ENCODE measurements at regions not wholly inside any gene's neighbourhood (a gene's known extent, or its start where the extent isn't known, plus 50 kb on each side); places are given as distances from the start of the nearest gene placed in this dataset.

DNA sequence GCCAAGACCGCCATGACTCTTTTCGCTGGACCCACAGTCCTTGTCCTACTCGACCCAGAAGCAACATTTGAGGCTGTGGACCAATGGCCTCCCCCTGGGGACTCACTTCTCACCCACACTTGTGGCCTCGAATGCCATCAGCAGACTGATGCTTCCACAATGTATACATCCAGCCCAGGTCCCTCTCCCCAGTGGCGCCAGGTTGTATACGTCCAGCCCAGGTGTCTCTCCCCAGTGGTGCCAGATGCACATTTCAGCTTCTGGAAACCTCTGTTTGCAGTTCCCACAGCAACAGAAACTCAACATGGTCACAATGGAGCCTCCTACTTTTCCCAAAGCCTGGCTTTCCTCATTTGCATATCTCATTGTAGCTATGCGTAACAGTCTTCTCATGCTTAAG, 210.5 kb upstream of the RNF32 start:
- no peak for TF ChIP-seq RAD21 (IDR thresholded peaks at IDR 0.05; ENCODE audit: low read depth)
- TF ChIP-seq TAF1 (IDR thresholded peaks at IDR 0.05; ENCODE audit: low read depth) = no peak
- TF ChIP-seq, protein P1, sequence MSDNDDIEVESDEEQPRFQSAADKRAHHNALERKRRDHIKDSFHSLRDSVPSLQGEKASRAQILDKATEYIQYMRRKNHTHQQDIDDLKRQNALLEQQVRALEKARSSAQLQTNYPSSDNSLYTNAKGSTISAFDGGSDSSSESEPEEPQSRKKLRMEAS (IDR thresholded peaks at IDR 0.05) = no peak
- TF ChIP-seq TEAD4 (IDR thresholded peaks at IDR 0.05) = no peak
- TF ChIP-seq ZBTB7A (IDR thresholded peaks at IDR 0.05; ENCODE audit: low read depth) = no peak
- no peak for TF ChIP-seq REST (IDR thresholded peaks at IDR 0.05; ENCODE audit: low read depth)
- no peak for TF ChIP-seq CEBPB (IDR thresholded peaks at IDR 0.05)
- TF ChIP-seq EGR1 (IDR thresholded peaks at IDR 0.05) = no peak
- TF ChIP-seq NFIC (IDR thresholded peaks at IDR 0.05) = no peak
- no peak for TF ChIP-seq EP300 (IDR thresholded peaks at IDR 0.05; ENCODE audit: borderline replicate concordance)
- TF ChIP-seq YY1 (IDR thresholded peaks at IDR 0.05; ENCODE audit: low read depth) = no peak
- no peak for TF ChIP-seq TCF12 (IDR thresholded peaks at IDR 0.05; ENCODE audit: low read depth)
- TF ChIP-seq USF1 (IDR thresholded peaks at IDR 0.05) = no peak
- no peak for TF ChIP-seq FOXM1 (IDR thresholded peaks at IDR 0.05; ENCODE audit: borderline replicate concordance, low read depth)
- no peak for TF ChIP-seq CREB1 (IDR thresholded peaks at IDR 0.05; ENCODE audit: low read depth)

DNA sequence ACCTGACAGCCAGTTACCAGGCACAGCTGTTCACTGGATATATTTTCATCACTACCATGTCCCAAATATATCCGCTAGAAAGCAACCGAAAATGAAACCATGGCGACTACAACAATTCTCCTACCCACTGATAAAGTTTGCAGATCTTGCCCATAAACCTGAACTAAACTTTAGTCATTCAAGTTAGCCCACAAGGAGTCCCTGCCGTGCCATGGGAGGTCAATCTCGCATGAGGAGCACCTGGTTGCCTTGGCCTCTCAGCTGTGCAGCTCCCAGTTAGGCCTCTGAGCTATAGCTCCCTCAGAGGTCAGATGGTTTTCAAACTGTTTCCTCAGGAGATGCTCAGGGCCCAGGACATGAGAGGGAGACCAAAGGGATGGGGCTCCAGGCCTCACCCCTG, 211.1 kb upstream of the RNF32 start:
- TF ChIP-seq CEBPB (IDR thresholded peaks at IDR 0.05) = no peak

DNA sequence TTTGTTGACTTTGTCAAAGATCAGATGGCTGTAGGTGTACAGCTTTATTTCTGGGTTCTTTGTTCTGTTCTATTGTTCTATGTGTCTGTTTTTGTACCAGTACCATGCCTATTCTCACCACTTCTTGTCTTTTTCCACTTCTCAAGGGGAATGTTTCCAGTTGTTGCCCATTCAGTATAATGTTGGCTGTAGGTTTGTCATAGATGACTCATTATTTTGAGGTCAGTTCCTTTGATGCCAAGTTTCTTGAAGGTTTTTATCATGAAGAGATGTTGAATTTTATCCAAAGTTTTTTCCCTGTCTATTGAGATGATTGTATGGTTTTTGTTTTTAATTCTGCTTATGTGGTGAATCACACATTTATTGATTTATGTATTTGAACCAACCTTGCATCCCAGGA, 216.7 kb upstream of the RNF32 start:
- no peak for TF ChIP-seq TEAD4 (IDR thresholded peaks at IDR 0.05)

GRCh38 chr7:156420496-156420895, 220.1 kb upstream of the RNF32 start:
- no peak for TF ChIP-seq TCF12 (IDR thresholded peaks at IDR 0.05; ENCODE audit: low read depth)
- no peak for TF ChIP-seq TEAD4 (IDR thresholded peaks at IDR 0.05)
- TF ChIP-seq, protein P1 (IDR thresholded peaks at IDR 0.05) = no peak
- no peak for TF ChIP-seq ZBTB7A (IDR thresholded peaks at IDR 0.05; ENCODE audit: low read depth)
- no peak for TF ChIP-seq YY1 (IDR thresholded peaks at IDR 0.05; ENCODE audit: low read depth)
- TF ChIP-seq CEBPB (IDR thresholded peaks at IDR 0.05) = no peak
- no peak for TF ChIP-seq NFIC (IDR thresholded peaks at IDR 0.05)
- TF ChIP-seq FOXM1 (IDR thresholded peaks at IDR 0.05; ENCODE audit: borderline replicate concordance, low read depth) = no peak
- TF ChIP-seq EP300 (IDR thresholded peaks at IDR 0.05; ENCODE audit: borderline replicate concordance) = no peak
- no peak for TF ChIP-seq TAF1 (IDR thresholded peaks at IDR 0.05; ENCODE audit: low read depth)
- no peak for TF ChIP-seq USF1 (IDR thresholded peaks at IDR 0.05)
- TF ChIP-seq RAD21 (IDR thresholded peaks at IDR 0.05; ENCODE audit: low read depth) = no peak
- no peak for TF ChIP-seq REST (IDR thresholded peaks at IDR 0.05; ENCODE audit: low read depth)
- no peak for TF ChIP-seq EGR1 (IDR thresholded peaks at IDR 0.05)
- no peak for TF ChIP-seq CREB1 (IDR thresholded peaks at IDR 0.05; ENCODE audit: low read depth)

DNA sequence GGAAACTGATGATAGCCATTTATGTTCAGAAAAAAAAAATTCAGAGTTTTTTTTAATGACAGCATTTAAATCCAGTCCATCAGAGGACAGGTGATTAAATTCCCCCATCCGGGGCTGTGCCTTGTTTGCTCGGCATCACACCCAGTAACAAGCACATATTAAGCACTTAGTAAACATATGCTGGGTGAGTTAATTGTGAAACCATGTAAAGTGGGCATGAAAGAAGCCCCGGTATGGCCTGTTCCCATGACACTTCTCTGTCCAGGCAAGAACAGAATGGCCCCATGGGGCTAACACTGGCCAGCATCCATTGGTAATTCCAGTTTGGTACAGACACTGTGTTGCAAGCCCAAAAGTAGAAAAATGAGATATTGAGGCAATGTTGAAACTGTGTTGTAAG, 220.8 kb upstream of the RNF32 start:
- no peak for TF ChIP-seq EGR1 (IDR thresholded peaks at IDR 0.05)
- no peak for TF ChIP-seq EP300 (IDR thresholded peaks at IDR 0.05; ENCODE audit: borderline replicate concordance)
- no peak for TF ChIP-seq RAD21 (IDR thresholded peaks at IDR 0.05; ENCODE audit: low read depth)
- no peak for TF ChIP-seq USF1 (IDR thresholded peaks at IDR 0.05)
- TF ChIP-seq FOXM1 (IDR thresholded peaks at IDR 0.05; ENCODE audit: borderline replicate concordance, low read depth) = no peak
- no peak for TF ChIP-seq CEBPB (IDR thresholded peaks at IDR 0.05)
- no peak for TF ChIP-seq ZBTB7A (IDR thresholded peaks at IDR 0.05; ENCODE audit: low read depth)
- TF ChIP-seq YY1 (IDR thresholded peaks at IDR 0.05; ENCODE audit: low read depth) = no peak

DNA sequence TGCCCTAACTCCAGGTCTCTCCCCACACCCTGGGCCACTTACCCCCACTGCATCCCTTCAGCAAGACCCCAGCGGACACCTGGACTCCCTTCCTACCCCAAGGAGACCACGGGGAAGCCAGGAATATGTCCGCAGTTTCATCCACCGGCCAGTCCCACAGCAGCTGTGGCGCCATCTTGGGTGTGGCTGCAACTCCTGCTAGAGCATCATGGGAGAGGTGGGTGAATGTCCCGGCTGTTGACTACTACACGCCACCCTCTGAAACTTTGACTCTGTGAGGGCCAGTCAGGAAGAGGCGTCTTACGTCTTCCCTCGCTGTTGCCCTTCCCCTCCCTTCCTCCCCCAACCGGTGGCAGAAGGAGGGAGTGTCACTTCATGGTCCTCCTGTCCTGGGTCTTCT, 238.3 kb upstream of the RNF32 start:
- no peak for TF ChIP-seq NFIC (IDR thresholded peaks at IDR 0.05)
- no peak for TF ChIP-seq YY1 (IDR thresholded peaks at IDR 0.05; ENCODE audit: low read depth)
- no peak for TF ChIP-seq USF1 (IDR thresholded peaks at IDR 0.05)
- no peak for TF ChIP-seq EP300 (IDR thresholded peaks at IDR 0.05; ENCODE audit: borderline replicate concordance)
- TF ChIP-seq, protein P1 (IDR thresholded peaks at IDR 0.05) = no peak
- TF ChIP-seq RAD21 (IDR thresholded peaks at IDR 0.05; ENCODE audit: low read depth) = no peak
- TF ChIP-seq REST (IDR thresholded peaks at IDR 0.05; ENCODE audit: low read depth) = no peak
- TF ChIP-seq CREB1 (IDR thresholded peaks at IDR 0.05; ENCODE audit: low read depth) = no peak
- TF ChIP-seq TCF12 (IDR thresholded peaks at IDR 0.05; ENCODE audit: low read depth) = no peak
- TF ChIP-seq TEAD4 (IDR thresholded peaks at IDR 0.05) = no peak

Data from Ishikawa (cell line).